Ishikawa (cell line): ENCODE measurements at regions not wholly inside any gene's neighbourhood (a gene's known extent, or its start where the extent isn't known, plus 50 kb on each side); places are given as distances from the start of the nearest gene placed in this dataset.

Experiments used
- CEBPB ChIP-seq: IDR thresholded peaks from 2 replicates; pipeline ENCODE4 v1.6.1; 2012
- CREB1 ChIP-seq: IDR thresholded peaks from 2 replicates; pipeline ENCODE4 v1.6.1; 2012; ENCODE audit warnings: low read depth
- EGR1 ChIP-seq: IDR thresholded peaks from 2 replicates; pipeline ENCODE4 v1.6.1; 2012
- EP300 ChIP-seq: IDR thresholded peaks from 2 replicates; pipeline ENCODE4 v1.6.1; 2012; ENCODE audit warnings: borderline replicate concordance
- FOXM1 ChIP-seq: IDR thresholded peaks from 2 replicates; pipeline ENCODE4 v1.6.1; 2012; ENCODE audit warnings: low read depth, borderline replicate concordance
- NFIC ChIP-seq: IDR thresholded peaks from 2 replicates; pipeline ENCODE4 v1.6.1; 2012
- RAD21 ChIP-seq: IDR thresholded peaks from 2 replicates; pipeline ENCODE4 v1.6.1; 2012; ENCODE audit warnings: low read depth
- TAF1 ChIP-seq: IDR thresholded peaks from 2 replicates; pipeline ENCODE4 v1.6.1; 2012; ENCODE audit warnings: low read depth, mild to moderate bottlenecking
- TCF12 ChIP-seq: IDR thresholded peaks from 2 replicates; pipeline ENCODE4 v1.6.1; 2012; ENCODE audit warnings: low read depth
- TEAD4 ChIP-seq: IDR thresholded peaks from 2 replicates; pipeline ENCODE4 v1.6.1; 2012
- YY1 ChIP-seq: IDR thresholded peaks from 2 replicates; pipeline ENCODE4 v1.6.1; 2012; ENCODE audit warnings: low read depth
- ZBTB7A ChIP-seq: IDR thresholded peaks from 2 replicates; pipeline ENCODE4 v1.6.1; 2012; ENCODE audit warnings: low read depth
- TF ChIP-seq, protein P1 (sequence below): IDR thresholded peaks from 2 replicates; pipeline ENCODE4 v1.6.1; 2012
- TF ChIP-seq, protein P2 (sequence below): IDR thresholded peaks from 2 replicates; pipeline ENCODE4 v1.6.1; 2012; ENCODE audit warnings: low read depth, mild to moderate bottlenecking
- TF ChIP-seq, protein P3 (sequence below): IDR thresholded peaks from 2 replicates; pipeline ENCODE4 v1.6.1; 2012

DNA sequence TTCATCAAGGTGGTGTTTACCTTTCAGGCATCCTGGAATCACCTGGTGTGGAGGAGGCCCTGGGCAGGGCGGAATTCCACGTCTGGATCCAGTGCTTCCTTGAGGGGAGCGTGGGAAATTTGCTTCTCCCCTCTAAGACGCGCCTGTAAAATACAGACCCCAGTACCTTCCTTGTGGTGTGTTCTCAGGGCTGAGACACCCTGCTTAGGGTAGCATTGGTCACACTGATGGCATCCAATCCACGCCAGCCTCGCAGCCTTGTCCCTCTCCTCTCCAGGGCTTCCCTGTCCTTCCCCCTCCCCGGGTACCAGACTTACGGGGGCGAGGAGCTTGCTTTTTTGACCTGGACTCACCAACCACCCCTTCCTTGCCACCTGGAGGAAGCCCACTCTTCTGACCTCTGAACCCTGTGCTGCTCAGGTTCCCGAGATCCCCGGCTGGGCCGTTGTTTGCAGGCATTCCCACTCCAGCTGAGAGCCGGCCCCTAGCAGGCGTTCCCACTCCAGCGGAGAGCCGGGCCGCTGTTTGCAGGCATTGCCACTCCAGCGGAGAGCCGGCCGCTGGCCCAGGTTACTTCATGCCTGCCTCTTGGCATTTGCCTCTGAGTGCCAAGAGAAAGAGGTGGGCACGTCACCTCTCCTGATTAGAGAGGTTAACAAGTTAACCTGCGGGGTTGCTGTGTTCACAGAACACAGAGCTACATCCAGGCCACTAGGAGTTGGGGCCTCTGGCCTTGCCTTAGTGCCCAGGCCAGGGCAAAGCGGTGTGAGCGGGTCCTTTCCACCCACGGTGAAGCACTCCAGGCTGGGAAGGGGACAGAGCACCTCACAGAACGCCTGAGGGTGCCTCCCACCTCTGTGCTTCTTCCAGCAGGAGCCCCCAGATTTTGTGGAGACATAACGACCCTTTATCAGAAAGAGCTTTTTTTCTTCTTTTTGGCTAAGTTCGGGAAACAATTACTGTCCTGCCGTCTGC, 254.0 kb upstream of the PPP2R2D start:
- TF ChIP-seq, protein P1, sequence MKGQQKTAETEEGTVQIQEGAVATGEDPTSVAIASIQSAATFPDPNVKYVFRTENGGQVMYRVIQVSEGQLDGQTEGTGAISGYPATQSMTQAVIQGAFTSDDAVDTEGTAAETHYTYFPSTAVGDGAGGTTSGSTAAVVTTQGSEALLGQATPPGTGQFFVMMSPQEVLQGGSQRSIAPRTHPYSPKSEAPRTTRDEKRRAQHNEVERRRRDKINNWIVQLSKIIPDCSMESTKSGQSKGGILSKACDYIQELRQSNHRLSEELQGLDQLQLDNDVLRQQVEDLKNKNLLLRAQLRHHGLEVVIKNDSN: no peak
- TF ChIP-seq TCF12 (no peak), NFIC (no peak), RAD21 (no peak), CREB1 (no peak), CEBPB (no peak)
- TF ChIP-seq, protein P2, sequence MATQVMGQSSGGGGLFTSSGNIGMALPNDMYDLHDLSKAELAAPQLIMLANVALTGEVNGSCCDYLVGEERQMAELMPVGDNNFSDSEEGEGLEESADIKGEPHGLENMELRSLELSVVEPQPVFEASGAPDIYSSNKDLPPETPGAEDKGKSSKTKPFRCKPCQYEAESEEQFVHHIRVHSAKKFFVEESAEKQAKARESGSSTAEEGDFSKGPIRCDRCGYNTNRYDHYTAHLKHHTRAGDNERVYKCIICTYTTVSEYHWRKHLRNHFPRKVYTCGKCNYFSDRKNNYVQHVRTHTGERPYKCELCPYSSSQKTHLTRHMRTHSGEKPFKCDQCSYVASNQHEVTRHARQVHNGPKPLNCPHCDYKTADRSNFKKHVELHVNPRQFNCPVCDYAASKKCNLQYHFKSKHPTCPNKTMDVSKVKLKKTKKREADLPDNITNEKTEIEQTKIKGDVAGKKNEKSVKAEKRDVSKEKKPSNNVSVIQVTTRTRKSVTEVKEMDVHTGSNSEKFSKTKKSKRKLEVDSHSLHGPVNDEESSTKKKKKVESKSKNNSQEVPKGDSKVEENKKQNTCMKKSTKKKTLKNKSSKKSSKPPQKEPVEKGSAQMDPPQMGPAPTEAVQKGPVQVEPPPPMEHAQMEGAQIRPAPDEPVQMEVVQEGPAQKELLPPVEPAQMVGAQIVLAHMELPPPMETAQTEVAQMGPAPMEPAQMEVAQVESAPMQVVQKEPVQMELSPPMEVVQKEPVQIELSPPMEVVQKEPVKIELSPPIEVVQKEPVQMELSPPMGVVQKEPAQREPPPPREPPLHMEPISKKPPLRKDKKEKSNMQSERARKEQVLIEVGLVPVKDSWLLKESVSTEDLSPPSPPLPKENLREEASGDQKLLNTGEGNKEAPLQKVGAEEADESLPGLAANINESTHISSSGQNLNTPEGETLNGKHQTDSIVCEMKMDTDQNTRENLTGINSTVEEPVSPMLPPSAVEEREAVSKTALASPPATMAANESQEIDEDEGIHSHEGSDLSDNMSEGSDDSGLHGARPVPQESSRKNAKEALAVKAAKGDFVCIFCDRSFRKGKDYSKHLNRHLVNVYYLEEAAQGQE: no peak

DNA sequence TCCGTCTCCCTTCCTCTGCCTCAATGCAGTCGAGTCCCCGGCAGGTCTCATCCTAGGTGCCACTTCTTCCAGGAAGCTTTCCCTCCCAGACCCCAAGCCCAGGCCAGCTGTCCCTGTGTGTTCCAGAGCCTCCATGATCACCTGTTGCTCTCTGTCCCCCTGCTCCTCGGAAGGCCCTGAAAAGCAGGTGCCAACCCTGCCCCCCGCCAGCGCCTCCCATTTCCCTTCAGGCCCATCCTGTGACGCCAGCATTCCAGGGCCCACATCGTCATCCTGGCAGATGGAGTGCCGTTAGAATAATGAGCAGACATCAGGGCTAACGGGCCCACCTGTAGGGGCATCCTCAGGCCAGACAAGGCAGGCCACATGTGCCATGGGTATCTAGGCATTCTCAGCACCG, 253.0 kb upstream of the PPP2R2D start:
- no peak for TF ChIP-seq YY1
- no peak for TF ChIP-seq NFIC
- TF ChIP-seq FOXM1: no peak
- no peak for TF ChIP-seq RAD21
- no peak for TF ChIP-seq TAF1
- no peak for TF ChIP-seq TCF12
- TF ChIP-seq, protein P2: no peak
- TF ChIP-seq ZBTB7A: no peak
- no peak for TF ChIP-seq EP300
- no peak for TF ChIP-seq EGR1
- no peak for TF ChIP-seq TEAD4
- no peak for TF ChIP-seq CEBPB
- no peak for TF ChIP-seq CREB1
- TF ChIP-seq, protein P1: no peak
- TF ChIP-seq, protein P3, sequence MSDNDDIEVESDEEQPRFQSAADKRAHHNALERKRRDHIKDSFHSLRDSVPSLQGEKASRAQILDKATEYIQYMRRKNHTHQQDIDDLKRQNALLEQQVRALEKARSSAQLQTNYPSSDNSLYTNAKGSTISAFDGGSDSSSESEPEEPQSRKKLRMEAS: no peak

DNA sequence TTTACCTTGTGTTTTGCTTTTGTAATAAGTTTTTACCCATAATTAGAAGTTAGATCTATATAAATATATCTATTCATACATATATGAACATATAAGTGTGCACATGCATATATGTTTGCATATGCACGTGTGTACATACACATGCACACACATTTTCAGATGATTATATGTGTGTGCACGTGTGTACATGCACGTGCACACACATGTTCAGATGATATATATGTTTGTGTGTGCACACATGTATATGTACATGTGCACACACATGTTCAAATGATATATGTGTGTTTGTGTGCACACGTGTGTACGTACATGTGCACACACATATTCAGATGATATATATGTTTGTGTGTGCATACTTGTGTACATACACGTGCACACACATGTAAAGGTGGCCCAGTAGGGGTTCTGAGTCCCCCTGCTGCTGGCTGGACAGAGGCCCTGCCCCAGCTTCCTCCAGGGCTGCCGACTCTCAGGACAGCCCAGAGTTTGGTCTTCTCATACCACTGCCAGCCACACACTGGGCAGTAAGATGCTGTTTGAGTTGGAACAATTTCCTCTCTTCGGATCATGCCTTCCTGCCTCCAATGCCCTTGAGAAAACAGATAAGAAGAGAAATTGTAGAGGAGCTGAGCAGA, 252.3 kb upstream of the PPP2R2D start:
- TF ChIP-seq EP300: no peak
- no peak for TF ChIP-seq FOXM1
- TF ChIP-seq CEBPB: no peak
- TF ChIP-seq TEAD4: no peak
- no peak for TF ChIP-seq TCF12
- TF ChIP-seq, protein P2: no peak
- TF ChIP-seq, protein P3: no peak
- TF ChIP-seq TAF1: no peak
- TF ChIP-seq, protein P1: no peak
- no peak for TF ChIP-seq CREB1
- no peak for TF ChIP-seq NFIC

DNA sequence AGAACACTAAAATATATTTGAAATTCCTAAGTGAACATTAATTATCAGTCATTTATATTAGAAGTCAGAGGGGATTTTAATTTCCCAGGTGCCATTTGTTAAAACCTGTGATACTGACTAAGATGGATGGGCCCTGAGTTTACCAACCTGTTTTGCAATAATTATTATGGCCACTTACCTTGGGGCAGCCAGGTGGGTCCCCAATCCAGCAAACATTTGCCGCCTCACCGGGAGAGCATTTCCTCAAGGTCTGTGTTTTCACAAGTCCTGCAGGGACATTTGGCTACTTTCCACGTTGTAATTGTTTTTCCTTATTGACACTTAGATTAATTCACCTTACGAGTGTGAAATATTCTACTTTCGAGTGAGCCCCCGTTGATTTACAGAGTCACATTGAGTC, 251.2 kb upstream of the PPP2R2D start:
- TF ChIP-seq TEAD4 (no peak), ZBTB7A (no peak), YY1 (no peak), CEBPB (no peak), FOXM1 (no peak), TAF1 (no peak), NFIC (no peak), RAD21 (no peak), EP300 (no peak), CREB1 (no peak), TCF12 (no peak), EGR1 (no peak)
- TF ChIP-seq, protein P2: no peak
- TF ChIP-seq, protein P3: no peak
- TF ChIP-seq, protein P1: no peak
